NCI-H2227 (cell line): ENCODE measurements at regions not wholly inside any gene's neighbourhood (a gene's known extent, or its start where the extent isn't known, plus 50 kb on each side); places are given as distances from the start of the nearest gene placed in this dataset.

Source experiments
- DNase-seq: peaks from one replicate; lab custom pipeline; 2025; ENCODE audit not compliant: unreplicated experiment; lab: John Stamatoyannopoulos, UW

DNA sequence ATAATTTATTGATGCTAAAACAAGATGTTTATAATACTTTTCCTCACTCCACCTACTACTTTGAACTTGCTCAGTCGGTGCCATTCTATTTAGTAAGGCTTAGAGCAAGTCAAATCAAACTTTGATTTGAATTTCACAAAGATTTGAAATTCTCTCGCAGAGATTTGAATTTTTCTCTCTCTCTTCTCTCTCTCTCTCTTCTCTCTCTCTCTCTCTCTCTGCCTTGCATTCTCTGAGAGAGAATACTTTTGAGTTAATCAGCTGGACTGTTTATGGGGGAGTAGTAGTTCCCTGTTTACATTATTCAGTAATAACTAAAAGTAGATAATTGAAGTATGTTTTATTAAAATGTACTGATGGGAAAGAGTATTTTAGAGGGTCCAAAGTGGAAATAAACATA, 488.5 kb upstream of the ANKRD30A start:
- no peak for DNase-seq

DNA sequence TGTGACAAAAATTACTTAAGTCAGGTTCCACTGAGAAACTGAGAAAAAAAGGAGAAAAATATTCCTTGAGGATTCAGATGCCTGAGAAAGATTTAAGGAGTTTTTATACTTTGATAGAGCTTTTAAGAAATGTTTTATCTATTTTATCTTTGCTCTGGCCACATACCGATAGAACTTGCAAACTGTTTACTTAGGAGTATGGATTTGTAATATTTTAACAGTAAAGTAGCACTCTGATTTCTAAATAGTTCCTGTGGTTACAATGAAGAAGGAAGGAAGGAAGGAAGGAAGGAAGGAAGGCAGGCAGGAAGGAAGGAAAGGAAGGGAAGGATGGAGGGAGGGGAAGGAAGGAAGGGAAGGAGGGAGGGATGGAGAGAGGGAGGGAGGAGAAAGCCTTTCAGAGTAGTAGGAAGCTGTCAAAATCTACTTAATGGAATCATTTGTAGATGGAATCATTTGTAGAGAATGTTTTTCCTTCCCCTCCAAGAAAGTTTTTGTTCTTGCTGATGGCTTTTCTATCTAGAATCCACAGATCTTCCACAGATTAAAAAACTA, 489.0 kb upstream of the ANKRD30A start:
- DNase-seq = no peak

DNA sequence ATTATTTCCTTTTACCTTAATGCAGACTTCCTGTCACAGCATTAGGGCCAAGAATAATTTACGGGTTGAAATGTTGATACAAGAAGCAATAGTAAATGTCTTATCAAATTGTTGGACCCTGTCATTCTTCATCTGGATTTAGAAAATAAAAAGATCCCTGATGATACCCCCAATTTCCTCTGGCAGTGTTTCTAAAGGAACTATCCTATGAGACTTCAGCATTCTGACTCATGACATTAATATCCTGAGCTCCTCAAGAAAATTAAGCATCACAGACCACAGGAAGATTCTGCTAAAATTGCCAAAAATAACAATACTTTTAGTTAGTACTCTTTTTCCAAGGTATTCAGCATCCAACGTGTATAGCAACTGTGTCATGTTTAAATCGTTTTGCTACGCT, 490.5 kb upstream of the ANKRD30A start:
- DNase-seq = no peak

DNA sequence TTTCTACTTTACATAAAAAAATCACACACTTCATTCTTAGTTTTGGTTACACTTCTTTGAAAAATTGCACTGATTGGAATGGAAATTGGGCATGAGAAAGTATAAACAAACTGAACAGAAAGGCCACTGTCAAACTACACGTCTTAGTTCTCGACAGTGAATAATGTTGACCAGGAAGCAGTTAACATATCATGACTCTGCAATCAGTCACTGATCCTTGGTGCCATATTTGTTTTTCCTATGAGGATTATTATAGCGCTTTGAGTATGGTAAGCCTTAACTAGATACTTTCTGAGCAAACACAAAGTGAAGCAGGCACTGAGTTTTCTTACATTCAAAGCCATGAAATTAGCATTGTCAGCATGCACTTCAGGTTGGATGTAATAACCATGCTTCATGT, 495.1 kb upstream of the ANKRD30A start:
- DNase-seq = no peak

DNA sequence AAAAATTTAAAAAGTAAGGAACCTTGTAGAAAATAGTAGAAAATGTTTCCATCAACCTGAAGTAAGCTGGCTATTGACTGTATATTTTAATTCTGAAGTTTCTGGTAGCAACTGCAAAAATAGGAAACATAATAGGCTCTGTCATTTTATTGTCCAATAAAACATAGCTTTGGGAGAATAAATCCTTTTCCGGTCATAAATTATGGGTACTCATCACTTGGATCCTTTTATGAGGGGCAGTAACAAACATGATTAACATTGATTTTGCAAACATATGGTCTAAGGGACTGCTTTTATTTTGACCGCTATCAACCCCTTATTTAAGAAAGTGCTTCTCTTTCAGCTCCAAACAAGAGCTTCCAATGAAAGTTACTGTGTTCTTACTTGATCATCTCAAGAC, 495.9 kb upstream of the ANKRD30A start:
- DNase-seq = no peak

DNA sequence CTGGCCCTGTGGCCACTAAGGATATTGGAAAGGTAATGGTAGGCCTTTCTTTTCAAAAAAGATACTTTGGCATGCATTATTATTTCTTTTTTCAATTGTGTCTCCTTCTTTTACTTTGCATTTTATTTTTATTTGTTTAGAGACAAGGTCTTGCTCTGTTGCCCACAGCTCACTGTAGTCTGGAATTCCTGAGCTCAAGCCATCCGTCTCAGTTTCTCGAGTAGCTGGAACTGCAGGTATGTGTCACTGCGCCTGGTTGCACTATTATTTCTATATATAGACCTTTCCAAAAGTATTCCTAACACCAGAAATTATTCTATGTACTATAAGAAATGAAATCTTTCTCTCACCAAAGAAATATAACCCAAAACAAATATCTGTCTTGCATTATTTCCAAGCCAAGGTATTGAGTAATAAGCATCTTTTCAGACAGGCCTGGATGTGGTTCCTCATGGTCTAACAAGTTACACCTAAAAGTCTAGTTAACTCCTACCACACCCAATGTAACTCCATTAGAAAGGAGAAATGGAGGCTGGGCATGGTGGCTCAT, 500.8 kb upstream of the ANKRD30A start:
- no peak for DNase-seq

DNA sequence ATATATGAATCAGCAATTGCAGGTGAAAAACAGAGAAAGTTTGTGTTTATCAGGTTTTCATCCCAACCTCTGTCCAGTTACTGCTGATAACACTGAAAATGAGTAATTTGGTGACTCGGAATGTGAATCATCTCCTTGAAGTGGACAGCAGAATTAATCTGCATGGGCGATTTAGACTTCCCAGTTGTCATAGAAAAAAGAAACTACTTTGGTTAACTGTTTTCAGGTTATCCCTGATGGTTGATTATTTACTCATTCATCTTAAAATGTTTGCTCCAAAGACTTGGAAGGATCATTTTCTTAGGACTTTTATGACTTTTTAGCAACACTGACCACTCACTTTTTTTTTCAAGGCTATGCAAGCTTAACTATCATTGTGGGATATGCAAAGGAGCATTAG, 504.1 kb upstream of the ANKRD30A start:
- no peak for DNase-seq

DNA sequence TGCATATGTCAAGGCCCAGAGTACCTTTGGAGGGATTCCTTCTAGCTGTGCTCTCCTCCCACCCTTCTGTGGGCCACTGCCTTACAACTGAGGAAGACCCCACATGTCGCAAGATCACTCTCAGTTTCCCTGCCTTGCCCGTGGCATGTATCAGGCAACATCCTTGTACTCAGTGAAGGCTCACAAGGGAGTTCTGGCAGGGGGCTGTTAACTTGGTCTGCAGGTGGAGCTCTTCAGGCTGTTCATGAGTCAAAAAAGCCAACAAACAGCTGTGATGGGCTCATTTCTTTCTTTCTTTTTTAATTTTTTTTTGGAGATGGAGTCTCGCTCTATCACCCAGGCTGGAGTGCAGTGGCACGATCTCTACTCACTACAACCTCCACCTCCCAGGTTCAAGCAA, 513.0 kb upstream of the ANKRD30A start:
- DNase-seq = no peak

DNA sequence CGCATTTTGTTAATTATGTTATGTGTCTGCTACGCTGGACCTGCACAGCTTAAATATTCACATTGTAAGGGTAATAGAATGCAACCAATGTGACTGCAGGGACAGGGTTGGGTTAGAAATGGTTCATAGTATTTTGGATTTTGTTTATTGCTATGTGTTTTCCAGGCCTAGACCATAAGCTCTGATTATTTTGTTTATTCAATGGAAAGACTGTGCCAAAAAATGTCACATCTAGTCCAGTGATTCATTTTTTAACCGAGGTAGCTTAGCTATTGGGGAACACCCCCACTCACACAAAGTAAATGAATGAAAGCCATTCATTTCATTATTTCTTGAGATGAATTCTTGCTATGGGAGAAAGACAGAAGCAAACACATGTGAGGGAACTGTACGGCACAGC, 516.5 kb upstream of the ANKRD30A start:
- no peak for DNase-seq

DNA sequence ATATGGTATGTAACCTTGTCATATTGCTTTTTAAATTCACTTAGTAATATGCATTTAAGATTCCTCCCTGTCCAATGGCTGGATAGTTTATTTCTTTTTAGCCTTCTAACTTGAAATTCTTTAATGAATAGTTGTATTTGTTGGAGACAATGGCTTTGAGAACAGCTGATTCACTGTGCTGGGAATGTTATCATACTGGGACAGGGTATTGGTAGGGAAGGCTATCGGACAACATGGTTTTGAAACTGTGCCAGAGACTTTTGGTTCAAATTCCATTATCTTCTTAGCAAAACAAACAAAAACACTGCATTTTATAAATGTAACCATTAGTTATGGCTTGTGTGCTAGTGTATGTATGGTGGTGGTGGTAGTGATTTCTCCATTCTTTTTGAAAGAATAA, 517.1 kb upstream of the ANKRD30A start:
- DNase-seq = no peak

DNA sequence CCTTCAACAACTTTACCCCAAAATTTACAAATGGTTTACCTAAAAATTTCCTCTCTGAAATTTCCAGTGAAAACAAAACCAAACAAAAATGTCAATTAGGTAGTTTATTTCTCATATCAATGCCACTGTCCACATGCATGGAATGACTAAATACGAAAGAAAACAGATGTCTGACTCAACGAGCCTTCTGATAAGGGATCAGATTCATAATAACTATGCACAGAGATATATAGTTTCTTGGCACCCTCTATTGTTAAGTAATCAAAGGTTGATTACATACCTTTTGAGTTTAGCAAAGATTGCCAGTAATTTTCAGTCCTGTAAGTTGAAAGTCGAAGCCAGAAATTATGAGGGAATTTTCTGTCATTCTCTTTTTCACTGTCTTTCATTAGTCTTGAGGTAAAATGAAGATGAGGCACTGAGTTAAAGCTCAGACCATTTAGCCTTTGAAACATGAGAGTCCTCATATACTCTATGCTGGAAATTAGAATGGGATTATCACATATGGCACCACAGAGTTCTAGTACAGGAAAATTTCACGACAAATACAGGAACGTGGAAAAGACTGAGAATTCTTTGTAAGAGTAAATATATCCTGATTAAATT, 519.1 kb upstream of the ANKRD30A start:
- no peak for DNase-seq

DNA sequence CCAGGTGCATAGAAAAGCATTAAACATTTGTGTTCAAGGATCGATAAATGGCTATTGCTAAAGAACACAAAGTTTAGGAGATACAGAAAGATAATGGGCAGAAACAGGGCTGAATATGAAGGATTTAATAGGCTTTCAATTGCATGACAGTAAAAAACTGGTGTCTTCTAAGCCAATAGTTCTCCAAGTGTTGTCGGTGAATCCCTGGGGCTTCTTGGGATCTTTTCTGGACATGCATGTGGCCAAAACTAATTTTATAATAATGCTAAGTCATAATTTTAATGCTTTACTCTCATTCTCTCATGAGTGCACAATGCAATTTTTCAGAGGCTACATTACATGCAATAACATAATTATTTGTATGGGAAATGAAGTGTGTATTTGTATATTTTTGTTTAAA, 521.1 kb upstream of the ANKRD30A start:
- DNase-seq = no peak

DNA sequence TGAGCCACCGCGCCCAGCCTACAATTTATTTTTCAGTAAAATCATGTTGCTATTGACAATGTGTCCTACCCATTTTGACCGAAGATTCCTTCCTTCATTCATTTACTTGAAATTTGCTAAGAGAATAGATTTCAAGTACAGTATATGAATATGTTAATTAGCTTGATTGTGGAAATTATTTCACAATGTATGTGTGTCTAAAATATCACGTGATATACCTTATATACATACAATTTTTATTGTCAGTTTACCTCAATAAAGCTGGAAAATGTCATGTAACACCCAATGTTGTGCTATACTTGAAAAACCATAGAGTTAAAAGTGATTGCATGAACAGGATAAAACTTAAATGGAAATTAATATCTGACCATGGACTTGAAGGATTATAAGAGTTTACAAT, 521.7 kb upstream of the ANKRD30A start:
- DNase-seq = no peak

DNA sequence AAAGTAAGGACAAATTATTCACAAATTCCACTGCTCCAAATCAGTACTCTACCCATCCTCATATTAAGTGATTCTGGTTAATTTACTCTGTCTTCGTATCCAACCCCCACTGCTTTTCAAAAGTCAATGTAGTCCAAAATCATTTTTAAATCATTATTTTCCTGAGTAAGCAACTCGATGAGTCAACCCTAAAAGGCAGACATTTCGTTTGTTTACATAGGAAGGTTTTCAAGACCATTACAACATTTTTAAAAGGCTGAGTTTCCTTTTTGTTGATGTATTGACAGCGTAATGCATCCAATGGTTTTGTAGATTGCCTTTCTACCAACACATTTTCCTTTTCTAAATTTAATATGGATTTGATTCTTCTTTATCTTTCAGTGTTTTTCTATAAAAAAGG, 523.0 kb upstream of the ANKRD30A start:
- no peak for DNase-seq

DNA sequence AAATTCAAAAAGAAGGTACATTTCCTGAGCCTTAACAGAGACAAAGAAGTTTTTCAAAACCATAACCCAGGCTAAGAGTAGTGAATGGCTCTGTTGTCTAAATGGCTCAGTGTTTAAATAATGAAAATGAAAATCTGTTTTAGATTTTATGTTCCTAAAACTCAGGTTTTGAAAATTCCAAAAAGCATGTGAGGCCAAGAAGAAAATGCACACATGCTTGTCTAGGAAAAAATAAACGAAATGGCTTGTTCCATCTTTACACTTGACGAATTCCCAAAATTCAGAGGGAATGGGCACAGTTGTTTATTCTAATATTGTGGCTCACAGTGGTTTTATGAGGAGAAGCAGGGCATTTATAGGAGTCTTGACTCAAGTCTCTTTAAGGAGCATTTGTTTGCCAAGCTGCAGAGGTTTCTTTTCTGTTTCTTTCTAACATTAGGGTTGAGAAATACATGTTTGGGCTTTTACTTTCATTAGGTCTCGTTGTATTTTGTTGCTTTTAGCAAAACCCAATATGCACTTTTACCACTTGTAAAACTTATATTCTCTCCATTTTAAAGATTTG, 527.6 kb upstream of the ANKRD30A start:
- no peak for DNase-seq

DNA sequence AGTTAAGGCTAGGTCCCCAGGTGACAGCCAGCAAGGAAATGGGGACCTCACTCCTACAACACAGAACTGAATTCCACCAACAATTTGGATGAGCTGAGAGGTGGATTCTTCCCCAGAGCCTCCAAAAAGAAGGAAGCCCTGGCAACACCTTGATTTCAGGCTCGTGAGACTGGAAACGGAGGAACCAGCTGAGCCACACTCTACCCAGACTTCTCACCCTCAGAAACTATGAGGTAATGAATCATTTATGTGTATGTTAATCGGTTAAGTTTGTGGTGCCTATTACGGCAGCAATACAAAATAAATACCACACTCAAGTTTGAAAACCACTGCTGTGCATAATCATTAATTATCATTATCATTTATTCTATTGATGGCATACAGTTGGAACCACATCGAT, 532.4 kb upstream of the ANKRD30A start:
- no peak for DNase-seq

DNA sequence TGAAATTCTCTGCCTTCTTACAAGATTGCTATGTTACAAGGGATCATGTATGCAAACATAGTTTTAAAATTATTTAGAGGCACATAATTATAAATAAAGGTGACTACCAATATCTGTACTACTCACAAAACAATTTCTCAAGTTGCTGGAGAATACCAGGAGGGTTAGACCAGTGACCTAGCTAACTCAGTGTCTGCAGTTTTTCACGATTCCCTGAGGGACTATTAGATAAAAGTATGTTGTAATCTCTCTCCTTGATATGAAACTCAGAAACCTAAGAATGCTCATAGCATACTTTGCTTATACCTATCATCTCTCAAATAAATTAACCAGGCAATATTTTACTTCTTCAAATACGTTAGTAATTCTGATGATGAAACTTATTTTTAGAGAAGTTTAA, 534.0 kb upstream of the ANKRD30A start:
- DNase-seq = no peak

DNA sequence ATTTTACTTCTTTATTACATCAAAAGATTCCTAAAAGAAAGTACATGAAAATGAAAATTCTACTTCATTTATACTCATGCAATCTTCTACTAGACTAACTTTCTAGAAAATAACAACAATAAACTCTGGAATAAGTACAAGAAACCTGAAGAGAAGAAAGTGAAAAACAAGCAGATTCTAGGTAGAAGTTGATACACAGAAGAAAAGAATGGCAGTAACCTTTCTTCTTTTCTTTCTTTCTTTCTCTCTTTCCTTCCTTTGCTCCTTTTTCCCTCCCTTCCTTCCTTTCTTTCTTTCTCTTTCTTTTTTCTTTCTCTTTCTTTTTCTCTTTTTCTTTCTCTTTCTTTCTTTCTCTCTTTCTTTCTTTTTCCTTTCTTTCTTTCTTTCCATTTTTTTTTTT, 541.7 kb upstream of the ANKRD30A start:
- DNase-seq = no peak

DNA sequence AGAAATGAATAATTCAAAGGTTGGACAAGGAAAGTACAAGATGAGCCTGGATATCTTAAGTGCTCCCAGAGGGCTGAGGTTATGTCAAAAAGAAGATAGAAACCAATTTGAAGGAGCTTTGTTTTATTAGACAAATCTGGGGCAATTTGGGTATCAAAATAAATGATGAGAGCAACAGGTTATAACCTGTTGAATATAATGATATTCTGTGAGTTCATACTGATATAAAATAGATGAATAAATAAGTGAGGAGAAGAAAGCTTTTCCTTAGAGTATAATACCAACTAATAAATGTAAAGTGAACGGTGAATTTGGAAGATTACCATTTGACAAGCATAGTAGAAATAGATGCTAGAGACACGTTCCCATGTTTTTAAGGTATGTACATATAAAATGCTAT, 544.2 kb upstream of the ANKRD30A start:
- DNase-seq = no peak

DNA sequence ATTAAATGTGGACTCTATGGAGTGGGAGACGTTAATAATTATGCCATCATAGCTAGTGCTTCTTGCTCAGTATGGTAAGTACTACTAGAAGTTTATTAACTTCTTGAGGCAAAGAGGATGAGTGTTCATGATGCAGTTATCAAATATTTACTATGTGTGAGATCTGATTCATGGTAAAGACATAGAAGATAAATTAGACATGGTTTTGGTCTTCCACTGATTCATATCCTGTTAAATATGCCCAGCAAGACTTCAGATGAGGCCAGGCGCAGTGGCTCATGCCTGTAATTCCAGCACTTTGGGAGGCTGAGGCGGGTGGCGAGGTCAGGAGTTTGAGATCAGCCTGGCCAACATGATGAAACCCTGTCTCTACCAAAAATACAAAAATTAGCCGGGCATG, 547.1 kb upstream of the ANKRD30A start:
- DNase-seq = no peak

DNA sequence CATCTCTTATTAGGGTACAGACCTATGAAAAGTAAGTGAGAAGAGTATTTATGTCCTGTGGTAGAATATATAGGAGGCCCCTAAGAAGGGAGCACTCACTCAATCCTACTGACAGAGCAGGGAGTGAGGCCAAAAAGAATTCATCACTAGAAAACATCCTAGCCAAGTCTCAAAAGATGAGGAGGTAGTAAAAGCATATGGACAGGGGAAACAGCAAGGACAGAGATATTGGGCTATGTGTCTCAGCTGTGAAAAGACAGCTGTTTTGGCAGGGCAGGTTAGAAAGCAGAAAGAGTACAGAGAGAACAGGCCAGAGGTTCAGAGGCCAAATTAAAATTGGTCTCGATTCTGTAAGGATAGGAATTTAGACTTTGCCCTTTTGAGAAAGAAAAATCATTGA, 548.3 kb upstream of the ANKRD30A start:
- DNase-seq = no peak

DNA sequence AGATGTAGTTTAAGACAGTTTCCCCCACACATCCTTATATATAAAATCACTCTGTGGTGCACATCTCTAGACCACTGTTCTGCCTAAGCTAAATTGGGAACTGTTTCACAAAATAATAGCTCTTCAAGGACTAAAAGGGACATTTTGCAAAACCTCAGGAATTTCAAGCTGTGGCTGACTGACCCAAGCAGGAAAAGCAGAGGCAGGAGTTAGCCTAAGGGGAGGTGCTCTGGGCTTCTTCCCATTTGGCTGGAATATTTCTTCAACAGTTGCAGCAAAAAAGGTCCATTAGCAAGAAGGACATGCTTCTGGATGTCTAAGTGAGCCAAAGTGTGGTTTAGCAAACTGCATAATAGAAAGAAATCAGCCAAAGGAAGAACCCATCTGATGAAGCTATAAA, 551.2 kb upstream of the ANKRD30A start:
- DNase-seq = no peak

DNA sequence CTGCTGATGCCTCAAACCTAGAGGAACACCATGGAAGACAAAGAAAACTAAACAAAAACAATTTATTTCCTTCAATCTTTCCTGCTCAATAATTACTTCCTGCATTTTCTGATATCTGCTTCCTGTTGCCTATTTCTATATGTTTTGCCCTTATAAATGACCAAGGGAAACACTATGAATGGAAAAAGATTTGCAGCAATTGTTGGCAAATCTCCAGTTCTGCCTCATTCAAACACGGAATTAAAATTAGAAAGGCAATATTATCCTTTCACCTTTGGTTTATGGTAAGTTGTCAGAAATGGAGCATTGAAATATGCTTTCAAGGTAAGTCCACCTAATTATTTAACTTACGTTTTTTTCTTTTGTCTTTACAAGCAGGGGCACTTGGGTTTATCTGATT, 552.2 kb upstream of the ANKRD30A start:
- DNase-seq = no peak
